ENCODE measurements at regions not wholly inside any gene's neighbourhood (a gene's known extent, or its start where the extent isn't known, plus 50 kb on each side); places are given as distances from the start of the nearest gene placed in this dataset.

DNA sequence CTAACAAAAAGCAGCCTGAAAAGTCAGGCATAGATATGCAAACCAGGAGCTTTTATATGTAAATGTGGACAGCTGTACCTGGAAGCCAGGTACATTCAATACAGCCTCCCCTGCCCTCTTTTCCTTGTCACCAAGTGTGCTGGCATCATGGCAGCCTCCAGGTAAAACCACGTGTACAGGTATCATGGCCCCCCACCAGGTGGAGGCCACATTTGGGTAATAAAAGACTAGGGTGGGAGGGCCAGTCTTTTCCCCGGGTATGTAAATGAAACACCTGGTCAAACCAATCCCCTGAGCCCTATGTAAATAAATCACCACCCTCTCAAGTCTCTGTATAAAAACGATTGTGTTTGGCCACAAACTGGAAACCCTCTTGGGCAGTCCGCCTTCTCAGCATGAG lies 226.4 kb upstream of the GOT2 start:
- TF ChIP-seq CTCF (IDR thresholded peaks at IDR 0.05) (no peak), POLR2AphosphoS5 (IDR thresholded peaks at IDR 0.05) (no peak)

Data from prostate gland (tissue), 2 donors.